Neural crest cell (in vitro differentiated cells): ENCODE measurements at regions not wholly inside any gene's neighbourhood (a gene's known extent, or its start where the extent isn't known, plus 50 kb on each side); places are given as distances from the start of the nearest gene placed in this dataset.

ENCODE experiments used
- DNase-seq: peaks from one replicate; pipeline ENCODE4 v3.0.0; 2021; ENCODE audit warnings: low read depth, mixed read lengths, low spot score
- H3K27ac Mint-ChIP-seq: one replicate; pipeline ENCODE4 v1.8.0; 2021; ENCODE audit warnings: mild to moderate bottlenecking, mixed read lengths; ENCODE audit not compliant: unreplicated experiment
- H3K27me3 Mint-ChIP-seq: 2 replicates; pipeline ENCODE4 v1.8.0; 2021; ENCODE audit warnings: low read depth, mild to moderate bottlenecking, mixed read lengths
- H3K36me3 Mint-ChIP-seq: 2 replicates; pipeline ENCODE4 v1.8.0; 2021; ENCODE audit warnings: low read depth, mild to moderate bottlenecking, mixed read lengths
- H3K4me1 Mint-ChIP-seq: 2 replicates; pipeline ENCODE4 v1.8.0; 2021; ENCODE audit warnings: mixed read lengths
- H3K4me3 Mint-ChIP-seq: one replicate; pipeline ENCODE4 v1.8.0; 2021; ENCODE audit warnings: mild to moderate bottlenecking, mixed read lengths
- H3K9me3 Mint-ChIP-seq: 2 replicates; pipeline ENCODE4 v1.8.0; 2021; ENCODE audit warnings: mixed read lengths
- TF ChIP-seq, protein P1 (sequence below): fragments of 200-600 bp; sonication (generic); conservative IDR thresholded peaks from 2 replicates; pipeline ENCODE4 v1.5.0; 2021; ENCODE audit warnings: antibody characterized with exemption, mild to moderate bottlenecking

- Mint-ChIP-seq H3K27ac (no peak overlapping the region), H3K36me3 (no peaks in the 10 kb centered on the region), H3K4me3 (peak overlapping the region; percentile 58), H3K27me3 (peaks cover 100% of the 10 kb centered on the region), H3K9me3 (no peaks in the 10 kb centered on the region), H3K4me1 (peaks cover 6% of the 10 kb centered on the region)
- TF ChIP-seq, protein P1, sequence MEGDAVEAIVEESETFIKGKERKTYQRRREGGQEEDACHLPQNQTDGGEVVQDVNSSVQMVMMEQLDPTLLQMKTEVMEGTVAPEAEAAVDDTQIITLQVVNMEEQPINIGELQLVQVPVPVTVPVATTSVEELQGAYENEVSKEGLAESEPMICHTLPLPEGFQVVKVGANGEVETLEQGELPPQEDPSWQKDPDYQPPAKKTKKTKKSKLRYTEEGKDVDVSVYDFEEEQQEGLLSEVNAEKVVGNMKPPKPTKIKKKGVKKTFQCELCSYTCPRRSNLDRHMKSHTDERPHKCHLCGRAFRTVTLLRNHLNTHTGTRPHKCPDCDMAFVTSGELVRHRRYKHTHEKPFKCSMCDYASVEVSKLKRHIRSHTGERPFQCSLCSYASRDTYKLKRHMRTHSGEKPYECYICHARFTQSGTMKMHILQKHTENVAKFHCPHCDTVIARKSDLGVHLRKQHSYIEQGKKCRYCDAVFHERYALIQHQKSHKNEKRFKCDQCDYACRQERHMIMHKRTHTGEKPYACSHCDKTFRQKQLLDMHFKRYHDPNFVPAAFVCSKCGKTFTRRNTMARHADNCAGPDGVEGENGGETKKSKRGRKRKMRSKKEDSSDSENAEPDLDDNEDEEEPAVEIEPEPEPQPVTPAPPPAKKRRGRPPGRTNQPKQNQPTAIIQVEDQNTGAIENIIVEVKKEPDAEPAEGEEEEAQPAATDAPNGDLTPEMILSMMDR: no peak
- DNase-seq: no peak
These were observed 257.0 kb downstream of the OTUD1 start for GRCh38 chr10:23695825-23696420.

- no peak overlapping the region for H3K27ac Mint-ChIP-seq
- H3K4me1 Mint-ChIP-seq: peaks cover 6% of the 10 kb centered on the region
- H3K4me3 Mint-ChIP-seq: no peak overlapping the region
- TF ChIP-seq, protein P1: no peak
- H3K36me3 Mint-ChIP-seq: no peaks in the 10 kb centered on the region
- DNase-seq: no peak
- H3K27me3 Mint-ChIP-seq: peaks cover 100% of the 10 kb centered on the region
- H3K9me3 Mint-ChIP-seq: no peaks in the 10 kb centered on the region
These were observed 257.6 kb downstream of the OTUD1 start for GRCh38 chr10:23696476-23696875.

GRCh38 chr10:23702977-23703414 is 264.1 kb downstream of the OTUD1 start:
- Mint-ChIP-seq H3K4me1 (no peaks in the 10 kb centered on the region), H3K9me3 (peaks cover 5% of the 10 kb centered on the region), H3K4me3 (no peak overlapping the region), H3K27me3 (peaks cover 72% of the 10 kb centered on the region), H3K27ac (no peak overlapping the region), H3K36me3 (peaks cover 2% of the 10 kb centered on the region)
- DNase-seq: peak; percentile 61
- TF ChIP-seq, protein P1: peak; percentile 83

DNA sequence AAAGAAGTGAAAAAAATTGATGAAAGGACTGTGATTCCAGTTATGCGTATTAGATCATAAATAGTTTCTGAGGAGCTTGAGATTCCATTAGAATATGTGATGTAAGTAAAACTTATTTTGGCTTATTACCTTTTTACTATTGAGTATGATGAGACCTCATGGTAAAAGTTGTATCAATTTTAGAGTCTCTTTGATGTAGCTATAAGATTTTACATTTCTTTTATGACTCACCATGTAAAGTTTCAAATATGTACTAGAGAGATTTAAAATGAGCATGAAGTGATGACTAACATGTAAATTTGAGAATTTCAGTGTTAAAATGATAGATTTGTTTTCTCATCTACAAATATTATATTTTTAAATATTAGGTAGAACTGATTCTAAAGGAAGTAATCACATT is 276.5 kb downstream of the OTUD1 start:
- Mint-ChIP-seq H3K27me3 (peaks cover 67% of the 10 kb centered on the region), H3K27ac (no peak overlapping the region), H3K4me1 (no peaks in the 10 kb centered on the region), H3K9me3 (no peaks in the 10 kb centered on the region), H3K4me3 (no peak overlapping the region), H3K36me3 (no peaks in the 10 kb centered on the region)
- no peak for DNase-seq
- TF ChIP-seq, protein P1: no peak

DNA sequence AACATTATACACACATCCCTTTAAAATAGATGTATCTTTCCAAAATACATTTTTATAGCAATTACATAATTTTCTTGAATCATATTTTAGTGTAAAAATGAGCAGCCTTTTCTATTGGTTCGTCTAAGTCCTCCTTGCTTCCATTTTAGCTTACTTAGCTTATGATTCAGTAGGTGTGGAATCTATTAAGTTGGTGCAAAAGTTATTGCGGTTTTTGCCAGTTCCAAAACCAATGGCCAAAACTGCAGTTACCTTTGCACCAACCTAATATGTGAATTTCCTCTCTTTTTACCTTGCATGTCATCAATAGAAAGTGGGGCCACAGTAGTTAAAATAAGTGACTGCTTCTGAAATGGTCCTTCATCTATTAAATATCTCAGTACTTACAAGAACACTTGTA is 279.0 kb downstream of the OTUD1 start:
- Mint-ChIP-seq H3K27ac (no peak overlapping the region), H3K4me1 (no peaks in the 10 kb centered on the region)
- TF ChIP-seq, protein P1: no peak

More for the DNA sequence above, 279.0 kb downstream of the OTUD1 start:
- Mint-ChIP-seq H3K27me3 (peaks cover 51% of the 10 kb centered on the region), H3K36me3 (no peaks in the 10 kb centered on the region), H3K9me3 (no peaks in the 10 kb centered on the region), H3K4me3 (no peak overlapping the region)
- no peak for DNase-seq
